ENCODE measurements at regions not wholly inside any gene's neighbourhood (a gene's known extent, or its start where the extent isn't known, plus 50 kb on each side); places are given as distances from the start of the nearest gene placed in this dataset.

- TF ChIP-seq CTCF (IDR thresholded peaks at IDR 0.05) = no peak
- no peak for TF ChIP-seq POLR2AphosphoS5 (IDR thresholded peaks at IDR 0.05)
Measured at GRCh38 chr12:114812858-114813761, 129.1 kb upstream of the TBX3 start.
